KMS-11 (cell line): ENCODE measurements at regions not wholly inside any gene's neighbourhood (a gene's known extent, or its start where the extent isn't known, plus 50 kb on each side); places are given as distances from the start of the nearest gene placed in this dataset.

Experiments
- H2AFZ ChIP-seq: fragments of 200-600 bp; sonication (generic); 2 replicates; pipeline ENCODE4 v1.6.1; 2016; ENCODE audit warnings: antibody characterized with exemption, mixed run types, low read depth
- H3K27ac ChIP-seq: fragments of 200-600 bp; sonication (generic); 2 replicates; pipeline ENCODE4 v1.6.1; 2016; ENCODE audit warnings: mild to moderate bottlenecking, mixed run types
- H3K27me3 ChIP-seq: fragments of 200-600 bp; sonication (generic); 2 replicates; pipeline ENCODE4 v1.6.1; 2017; ENCODE audit warnings: mild to moderate bottlenecking, low read depth, mixed run types, moderate library complexity; ENCODE audit not compliant: insufficient read depth
- H3K36me3 ChIP-seq: fragments of 200-600 bp; sonication (generic); 2 replicates; pipeline ENCODE4 v1.6.1; 2017; ENCODE audit warnings: mild to moderate bottlenecking, mixed run types; ENCODE audit not compliant: insufficient read depth
- H3K4me1 ChIP-seq: fragments of 200-600 bp; sonication (generic); 2 replicates; pipeline ENCODE4 v1.6.1; 2016; ENCODE audit warnings: mild to moderate bottlenecking, low read depth, mixed run types; ENCODE audit not compliant: poor library complexity, severe bottlenecking
- H3K4me2 ChIP-seq: fragments of 200-600 bp; sonication (generic); 2 replicates; pipeline ENCODE4 v1.7.0; 2016; ENCODE audit warnings: mild to moderate bottlenecking, mixed run types
- H3K4me3 ChIP-seq: fragments of 200-600 bp; sonication (generic); IDR thresholded peaks from 2 replicates; pipeline ENCODE4 v1.6.1; 2017; ENCODE audit warnings: low read depth, low read length, mixed read lengths; ENCODE audit not compliant: insufficient read depth
- H3K79me2 ChIP-seq: fragments of 200-600 bp; sonication (generic); 2 replicates; pipeline ENCODE4 v1.6.1; 2016; ENCODE audit warnings: low read depth, mixed run types; ENCODE audit not compliant: insufficient read depth
- H3K9ac ChIP-seq: fragments of 200-600 bp; sonication (generic); 2 replicates; pipeline ENCODE4 v1.6.1; 2016; ENCODE audit warnings: mild to moderate bottlenecking, mixed run types
- H4K20me1 ChIP-seq: fragments of 200-600 bp; sonication (generic); 2 replicates; pipeline ENCODE4 v1.6.1; 2016; ENCODE audit warnings: mild to moderate bottlenecking, mixed run types; ENCODE audit not compliant: insufficient read depth
- CTCF ChIP-seq: fragments of 200-600 bp; sonication (generic); conservative IDR thresholded peaks from 2 replicates; pipeline ENCODE4 v1.6.1; 2017; ENCODE audit warnings: low read depth, mild to moderate bottlenecking, antibody characterized with exemption, low read length, moderate library complexity, mixed read lengths

- TF ChIP-seq CTCF = no peak
- Histone ChIP-seq H3K27ac (no peak overlapping the region), H3K79me2 (no peaks in the 10 kb centered on the region), H3K4me1 (no peaks in the 10 kb centered on the region), H3K27me3 (no peaks in the 10 kb centered on the region), H3K4me3 (no peak overlapping the region), H4K20me1 (no peaks in the 10 kb centered on the region), H3K9ac (no peak overlapping the region), H2AFZ (no peak overlapping the region), H3K36me3 (no peaks in the 10 kb centered on the region), H3K4me2 (no peak overlapping the region)
Observed at GRCh38 chr5:92886751-92887150, 694.3 kb downstream of the NR2F1-AS1 start.

GRCh38 chr5:92885950-92886349 is 695.1 kb downstream of the NR2F1-AS1 start:
- Histone ChIP-seq H2AFZ (no peak overlapping the region), H3K36me3 (no peaks in the 10 kb centered on the region), H3K9ac (no peak overlapping the region), H3K4me3 (no peak overlapping the region), H3K27me3 (no peaks in the 10 kb centered on the region), H3K27ac (no peak overlapping the region), H3K79me2 (no peaks in the 10 kb centered on the region), H4K20me1 (no peaks in the 10 kb centered on the region), H3K4me1 (no peaks in the 10 kb centered on the region), H3K4me2 (no peak overlapping the region)
- TF ChIP-seq CTCF = no peak

GRCh38 chr5:92884469-92884868 is 696.5 kb downstream of the NR2F1-AS1 start:
- no peak overlapping the region for H3K9ac ChIP-seq
- H2AFZ ChIP-seq = no peak overlapping the region
- TF ChIP-seq CTCF = no peak
- H3K4me3 ChIP-seq = no peak overlapping the region
- H4K20me1 ChIP-seq = no peaks in the 10 kb centered on the region
- no peak overlapping the region for H3K4me2 ChIP-seq
- H3K27me3 ChIP-seq = no peaks in the 10 kb centered on the region
- H3K27ac ChIP-seq = no peak overlapping the region
- H3K36me3 ChIP-seq = no peaks in the 10 kb centered on the region
- no peaks in the 10 kb centered on the region for H3K79me2 ChIP-seq
- H3K4me1 ChIP-seq = no peaks in the 10 kb centered on the region

GRCh38 chr5:92879806-92880543 is 701.0 kb downstream of the NR2F1-AS1 start:
- Histone ChIP-seq H3K27ac (no peak overlapping the region), H2AFZ (no peak overlapping the region), H3K27me3 (no peaks in the 10 kb centered on the region), H3K36me3 (no peaks in the 10 kb centered on the region), H3K4me1 (no peaks in the 10 kb centered on the region), H3K79me2 (no peaks in the 10 kb centered on the region), H4K20me1 (no peaks in the 10 kb centered on the region), H3K4me2 (no peak overlapping the region), H3K4me3 (no peak overlapping the region), H3K9ac (no peak overlapping the region)
- no peak for TF ChIP-seq CTCF
